K562 (cell line): ENCODE measurements at regions not wholly inside any gene's neighbourhood (a gene's known extent, or its start where the extent isn't known, plus 50 kb on each side); places are given as distances from the start of the nearest gene placed in this dataset.

ENCODE experiments used
- ATAC-seq: fragments of 200-7000 bp; cut with Tn5 transposase; 3 replicates; pipeline ENCODE4 v1.9.1; 2020; ENCODE audit warnings: moderate library complexity
- BruUV-seq: library from RNA; stranded (reverse); fragments of 400-500 nt; replicated peaks from 2 replicates; lab custom pipeline; 2021; lab: Mats Ljungman, UMichigan
- CTCF ChIA-PET: fragments of 300-600 bp; formaldehyde crosslinking; extraction: SDS; loops from one replicate; lab custom pipeline; 2021; ENCODE audit warnings: low intra/inter-chr PET ratio; lab: Yijun Ruan, JAX
- POLR2A ChIA-PET: fragments of 300-600, 350-650 bp; sonication (Branson Sonifier 250); formaldehyde crosslinking; extraction: SDS; loops from one replicate; lab custom pipeline; 2021; ENCODE audit warnings: antibody characterized with exemption, inconsistent platforms; lab: Yijun Ruan, JAX
- DNase-seq, 4 experiments: peaks; one replicate each; pipeline versions ENCODE4 v3.0.0 to v3.0.0-alpha.2; 2011 to 2018; ENCODE audit warnings: low spot score in 3 of 4, mixed read lengths in 3 of 4; ENCODE audit errors: extremely low read depth in 1 of 4
- FAIRE-seq: peaks from 2 replicates; lab custom pipeline; 2011; peaks lifted over from hg19 to GRCh38; lab: Jason Lieb, UNC
- H2AFZ ChIP-seq: 2 replicates; pipeline ENCODE4 v1.6.0; 2011; ENCODE audit warnings: low read depth, low read length, control low read depth, inconsistent platforms
- H3K27ac ChIP-seq: fragments of 200-600 bp; 3 replicates; pipeline ENCODE4 v1.8.0; 2011; ENCODE audit warnings: low read depth, mild to moderate bottlenecking, control low read depth, inconsistent platforms, low read length, moderate library complexity, mixed read lengths; ENCODE audit errors: extremely low read depth
- H3K27me3 ChIP-seq, 2 experiments: fragments of 300-600 bp in 1 of 2; 2 replicates in 1 of 2; 3 replicates in 1 of 2; pipeline versions ENCODE4 v1.6.0 to v1.8.0; 2011; ENCODE audit warnings: inconsistent platforms in 2 of 2, low read length in 2 of 2, mild to moderate bottlenecking in 1 of 2, mixed read lengths in 1 of 2, moderate library complexity in 1 of 2; ENCODE audit not compliant: control insufficient read depth in 2 of 2, insufficient read depth in 2 of 2
- H3K36me3 ChIP-seq: fragments of 300-600 bp; 3 replicates; pipeline ENCODE4 v1.8.0; 2011; ENCODE audit warnings: mild to moderate bottlenecking, low read length, inconsistent platforms; ENCODE audit not compliant: control insufficient read depth, insufficient read depth
- H3K4me1 ChIP-seq, 2 experiments: fragments of 200-600 bp in 1 of 2; replicated peaks in 1 of 2; 2 replicates in 1 of 2; 3 replicates in 1 of 2; pipeline versions ENCODE4 v1.5.1 to v1.8.0; 2011; ENCODE audit warnings: inconsistent platforms in 2 of 2, low read length in 2 of 2, mild to moderate bottlenecking in 1 of 2, mixed read lengths in 1 of 2, moderate library complexity in 1 of 2; ENCODE audit not compliant: control insufficient read depth in 2 of 2, insufficient read depth in 2 of 2
- H3K4me2 ChIP-seq: 2 replicates; pipeline ENCODE4 v1.6.1; 2011; ENCODE audit warnings: low read length, control low read depth, inconsistent platforms, mixed read lengths; ENCODE audit not compliant: insufficient read depth
- H3K4me3 ChIP-seq: fragments of 200-600 bp; sonication (generic), shearing (Covaris generic); 2 replicates; pipeline ENCODE4 v1.5.1; 2016; ENCODE audit warnings: control low read depth, inconsistent platforms
- H3K79me2 ChIP-seq: fragments of 200-600 bp; 3 replicates; pipeline ENCODE4 v1.8.0; 2011; ENCODE audit warnings: low read length, inconsistent platforms; ENCODE audit not compliant: control insufficient read depth, insufficient read depth
- H3K9ac ChIP-seq, 2 experiments: 2 replicates each; pipeline versions ENCODE4 v1.6.0 to v1.6.1; 2011; ENCODE audit warnings: low read depth in 2 of 2, low read length in 2 of 2, control low read depth in 1 of 2, inconsistent platforms in 1 of 2, mild to moderate bottlenecking in 1 of 2, mixed read lengths in 1 of 2; ENCODE audit not compliant: insufficient read depth in 1 of 2
- H3K9me1 ChIP-seq: one replicate; pipeline ENCODE4 v1.6.0; 2011; ENCODE audit warnings: inconsistent platforms, mild to moderate bottlenecking, low read length, moderate library complexity; ENCODE audit not compliant: control insufficient read depth, insufficient read depth
- H3K9me3 ChIP-seq: replicated peaks from 2 replicates; pipeline ENCODE4 v1.5.1; 2011; ENCODE audit warnings: low read depth, low read length, inconsistent platforms; ENCODE audit not compliant: control insufficient read depth, insufficient read depth
- H4K20me1 ChIP-seq: replicated peaks from 2 replicates; pipeline ENCODE4 v1.6.1; 2011; ENCODE audit warnings: low read length, inconsistent platforms, mixed read lengths; ENCODE audit not compliant: control insufficient read depth, insufficient read depth
- COPS2 ChIP-seq: fragments of 450-650 bp; conservative IDR thresholded peaks from 2 replicates; pipeline ENCODE4 v1.6.1; 2016; ENCODE audit warnings: mild to moderate bottlenecking, moderate library complexity
- RERE ChIP-seq: sonication (generic); formaldehyde crosslinking; IDR thresholded peaks from 2 replicates; pipeline ENCODE4 v1.8.0; 2023; ENCODE audit warnings: missing genetic modification reagents, mild to moderate bottlenecking, borderline replicate concordance
- U2AF1 ChIP-seq: fragments of 200-400 bp; formaldehyde crosslinking; optimal IDR thresholded peaks from 2 replicates; pipeline ENCODE3; 2017; ENCODE audit warnings: mild to moderate bottlenecking, low read depth, low read length, moderate library complexity
- ZKSCAN1 ChIP-seq: fragments of 150-350 bp; IDR thresholded peaks from 2 replicates; pipeline ENCODE4 v1.6.1; 2016; ENCODE audit warnings: low read depth, low read length
- WGBS: fragments of 100-300 bp; shearing (Covaris generic); methylation state at CpG from one replicate; pipeline ENCODE4 v1.1.6; 2016; ENCODE audit warnings: low coverage, mixed read lengths; ENCODE audit not compliant: insufficient coverage; ENCODE audit errors: missing lambda C conversion rate; 5-methylcytosine and 5-hydroxymethylcytosine counted together
- in situ Hi-C: fragments of 300-500 bp; cut with MboI; formaldehyde crosslinking; loops from 4 replicates; pipeline ENCODE4 v1.15.0; 2018; ENCODE audit warnings: inconsistent platforms, mixed read lengths
- intact Hi-C: fragments of 100-400 bp; cut with micrococcal nuclease; formaldehyde crosslinking; loops from 2 replicates; pipeline ENCODE4 v1.14.2; 2022
- TF ChIP-seq, protein P1 (sequence below), 2 experiments: fragments of 250-450 bp in 1 of 2; fragments of 450-650 bp in 1 of 2; sonication (Bioruptor Pico) in 1 of 2; IDR thresholded peaks; 2 replicates each; pipeline versions ENCODE4 v1.6.1 to v1.8.0; 2016 to 2021; ENCODE audit warnings: mild to moderate bottlenecking in 2 of 2, moderate library complexity in 2 of 2, missing compliant biosample characterization in 1 of 2, missing genetic modification characterization in 1 of 2

DNA sequence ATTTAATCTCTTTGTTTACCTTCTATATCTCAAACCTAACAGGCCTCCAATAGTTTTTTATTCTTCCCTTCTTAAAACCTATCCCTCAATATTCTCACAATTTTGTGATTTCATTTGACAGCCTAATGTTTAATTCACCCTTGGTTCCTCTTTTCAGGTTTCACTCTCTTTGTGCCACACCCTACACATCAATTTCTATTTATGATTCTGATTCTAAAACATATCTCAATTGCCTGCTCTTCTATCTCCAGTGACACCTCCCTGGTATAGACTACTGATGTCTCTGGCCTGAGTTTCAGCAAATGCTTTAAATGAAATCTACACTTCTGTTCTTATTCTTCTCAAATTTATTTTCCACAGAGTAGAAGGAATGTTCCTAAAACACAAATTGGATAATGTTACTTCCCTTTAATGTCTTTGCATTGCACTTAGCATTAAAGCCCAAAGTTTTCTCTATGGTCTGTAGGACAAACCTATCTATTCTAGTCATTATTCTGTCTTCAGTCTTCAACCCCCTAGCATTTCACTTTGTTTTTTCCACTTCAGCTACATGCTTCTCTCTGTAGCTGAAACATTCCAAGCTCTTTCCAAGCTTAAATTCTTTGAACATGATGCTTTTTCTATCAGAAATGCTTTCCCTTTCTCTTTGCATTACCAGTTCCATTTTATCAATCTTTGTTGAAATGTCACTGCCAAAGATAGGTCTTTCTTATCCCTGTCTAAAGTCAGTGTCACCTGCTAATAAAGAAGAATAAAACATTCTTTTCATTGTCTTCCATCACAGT is 622.0 kb downstream of the CENPC start:
- no peaks in the 10 kb centered on the region for H3K79me2 ChIP-seq
- no peaks in the 10 kb centered on the region for H3K9me3 ChIP-seq
- intact Hi-C loops (no loop called here), in situ Hi-C loops (no loop called here)
- POLR2A ChIA-PET = no interaction called here
- no peaks in the 10 kb centered on the region for H3K27me3 ChIP-seq
- FAIRE-seq (no peak), ATAC-seq (no peak), DNase-seq (no peak)
- no peak overlapping the region for H3K27ac ChIP-seq
- H3K9ac ChIP-seq = no peak overlapping the region
- H3K9me1 ChIP-seq = no peaks in the 10 kb centered on the region
- no peaks in the 10 kb centered on the region for H4K20me1 ChIP-seq
- no peaks in the 10 kb centered on the region for H3K4me1 ChIP-seq
- CTCF ChIA-PET = no interaction called here
- no TSS peak for BruUV-seq
- no peak for TF ChIP-seq U2AF1
- no peak for TF ChIP-seq COPS2
- H3K4me3 ChIP-seq = no peak overlapping the region
- no peaks in the 10 kb centered on the region for H3K36me3 ChIP-seq
- no peak overlapping the region for H3K4me2 ChIP-seq
- H2AFZ ChIP-seq = no peak overlapping the region

DNA sequence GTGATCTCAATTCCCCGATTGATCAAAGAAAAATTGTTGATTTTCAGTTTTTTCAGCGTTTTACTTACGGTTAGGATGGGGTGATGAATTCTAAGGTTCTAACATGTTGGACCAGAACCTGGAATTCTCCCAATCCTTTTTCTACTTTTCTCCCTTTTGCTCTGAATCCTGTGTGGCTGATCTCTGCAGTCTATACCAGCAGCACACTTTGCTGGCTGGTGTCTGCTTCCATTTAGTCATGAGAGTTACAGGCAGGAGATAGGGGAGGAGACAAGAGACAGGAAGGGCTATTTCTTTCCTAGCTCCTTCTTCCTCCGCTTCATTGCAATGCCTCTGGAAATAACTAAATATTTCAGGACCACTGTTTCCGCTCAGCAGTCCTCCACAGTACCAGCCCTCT is 623.9 kb downstream of the CENPC start:
- no peaks in the 10 kb centered on the region for H3K9me3 ChIP-seq
- no peak for FAIRE-seq
- no peak for ATAC-seq
- POLR2A ChIA-PET = interaction anchor here (0.6 kb wide), 1 partner anchor 182 kb away, joined by 3 read pairs; no protein-coding TSS in a partner anchor
- H4K20me1 ChIP-seq = no peaks in the 10 kb centered on the region
- H3K36me3 ChIP-seq = no peaks in the 10 kb centered on the region
- no TSS peak for BruUV-seq
- no peak overlapping the region for H3K27ac ChIP-seq
- H3K27me3 ChIP-seq = no peaks in the 10 kb centered on the region
- H3K4me2 ChIP-seq = no peak overlapping the region
- H3K79me2 ChIP-seq = no peaks in the 10 kb centered on the region
- H2AFZ ChIP-seq = no peak overlapping the region
- H3K9me1 ChIP-seq = no peaks in the 10 kb centered on the region
- H3K9ac ChIP-seq = no peak overlapping the region
- intact Hi-C loops (no loop called here), in situ Hi-C loops (no loop called here)
- CTCF ChIA-PET = no interaction called here
- no peaks in the 10 kb centered on the region for H3K4me1 ChIP-seq
- 0% methylated on average over 5 of the region's 5 CpGs for WGBS
- DNase-seq = no peak
- H3K4me3 ChIP-seq = no peak overlapping the region
- TF ChIP-seq RERE (CRISPR knock-in tag) = no peak
- TF ChIP-seq, protein P1, sequence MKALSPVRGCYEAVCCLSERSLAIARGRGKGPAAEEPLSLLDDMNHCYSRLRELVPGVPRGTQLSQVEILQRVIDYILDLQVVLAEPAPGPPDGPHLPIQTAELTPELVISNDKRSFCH (CRISPR knock-in tag; IDR thresholded peaks at IDR 0.05) = no peak
- TF ChIP-seq, protein P1 (tag; IDR thresholded peaks at IDR 0.05) = no peak
- no peak for TF ChIP-seq ZKSCAN1
